PC-9 (cell line): ENCODE measurements at regions not wholly inside any gene's neighbourhood (a gene's known extent, or its start where the extent isn't known, plus 50 kb on each side); places are given as distances from the start of the nearest gene placed in this dataset.

Source experiments
- BruUV-seq: library from RNA; stranded (reverse); fragments of 400-500 nt; replicated peaks from 2 replicates; lab custom pipeline; 2021; lab: Mats Ljungman, UMichigan
- CTCF ChIA-PET: fragments of 300-600 bp; sonication (Branson Sonifier 250); formaldehyde crosslinking; loops from one replicate; lab custom pipeline; 2022; ENCODE audit warnings: antibody characterized with exemption; lab: Charles Lee
- POLR2A ChIA-PET: fragments of 300-600 bp; sonication (Branson Sonifier 250); formaldehyde crosslinking; loops from one replicate; lab custom pipeline; 2022; ENCODE audit warnings: antibody characterized with exemption; ENCODE audit not compliant: unreplicated experiment; lab: Charles Lee
- DNase-seq, 2 experiments: peaks; one replicate each; pipeline versions ENCODE4 v3.0.0 to v3.0.0-alpha.2; 2015 to 2022; ENCODE audit warnings: mixed read lengths in 1 of 2
- H2AFZ ChIP-seq: fragments of 200-600 bp; sonication (generic); 2 replicates; pipeline ENCODE4 v1.8.1; 2017; ENCODE audit warnings: antibody characterized with exemption
- H3F3A ChIP-seq: fragments of 200-600 bp; sonication (generic); 2 replicates; pipeline ENCODE4 v1.8.1; 2017; ENCODE audit warnings: antibody characterized with exemption, mild to moderate bottlenecking, low read depth; ENCODE audit not compliant: insufficient read depth
- H3K27ac ChIP-seq: fragments of 200-600 bp; sonication (generic); 2 replicates; pipeline ENCODE4 v1.6.1; 2016; ENCODE audit warnings: mixed run types
- H3K27me3 ChIP-seq: fragments of 200-600 bp; sonication (generic); 2 replicates; pipeline ENCODE4 v1.6.1; 2016; ENCODE audit warnings: low read depth, mixed run types; ENCODE audit not compliant: insufficient read depth
- H3K36me3 ChIP-seq: fragments of 200-600 bp; sonication (generic); 2 replicates; pipeline ENCODE4 v1.6.1; 2016; ENCODE audit warnings: low read depth, mixed run types
- H3K4me1 ChIP-seq: fragments of 200-600 bp; sonication (generic); replicated peaks from 2 replicates; pipeline ENCODE4 v1.6.1; 2016; ENCODE audit warnings: mixed run types; ENCODE audit not compliant: insufficient read depth
- H3K4me2 ChIP-seq: fragments of 200-600 bp; sonication (generic); 2 replicates; pipeline ENCODE4 v1.6.1; 2017; ENCODE audit warnings: mixed run types
- H3K4me3 ChIP-seq: fragments of 200-600 bp; sonication (generic); 2 replicates; pipeline ENCODE4 v1.6.1; 2016; ENCODE audit warnings: mixed run types
- H3K79me2 ChIP-seq: fragments of 200-600 bp; sonication (generic); 2 replicates; pipeline ENCODE4 v1.6.1; 2017; ENCODE audit warnings: low read depth, mixed run types
- H3K9me2 ChIP-seq: fragments of 200-600 bp; sonication (generic); 2 replicates; pipeline ENCODE4 v1.8.1; 2017; ENCODE audit warnings: mild to moderate bottlenecking; ENCODE audit not compliant: insufficient read depth
- H3K9me3 ChIP-seq: fragments of 200-600 bp; sonication (generic); 2 replicates; pipeline ENCODE4 v1.8.1; 2016; ENCODE audit warnings: low read depth; ENCODE audit not compliant: insufficient read depth
- H4K20me1 ChIP-seq: fragments of 200-600 bp; sonication (generic); 2 replicates; pipeline ENCODE4 v1.8.1; 2017; ENCODE audit not compliant: insufficient read depth
- CTCF ChIP-seq: fragments of 200-600 bp; sonication (generic); conservative IDR thresholded peaks from 2 replicates; pipeline ENCODE4 v1.6.1; 2017; ENCODE audit warnings: mixed run types, antibody characterized with exemption, mild to moderate bottlenecking, moderate library complexity
- EZH2 ChIP-seq: fragments of 200-600 bp; sonication (generic); IDR thresholded peaks from 2 replicates; pipeline ENCODE4 v1.8.0; 2017; ENCODE audit warnings: antibody characterized with exemption, low read depth
- intact Hi-C: fragments of 100-400 bp; cut with micrococcal nuclease; formaldehyde crosslinking; loops from one replicate; pipeline ENCODE4 v1.10.0; 2022; ENCODE audit not compliant: unreplicated experiment

GRCh38 chr1:167166690-167167075 lies 54.0 kb upstream of the POU2F1 start:
- CTCF ChIA-PET = no interaction called here
- DNase-seq = no peak
- H3K4me3 ChIP-seq = no peak overlapping the region
- no peaks in the 10 kb centered on the region for H3K9me2 ChIP-seq
- H3K27me3 ChIP-seq = no peaks in the 10 kb centered on the region
- BruUV-seq = no TSS peak
- no peaks in the 10 kb centered on the region; the same call in 1 of the 2 replicates for H3K9me3 ChIP-seq
- POLR2A ChIA-PET = no interaction called here
- H3K4me1 ChIP-seq = peaks cover 51% of the 10 kb centered on the region
- peaks cover 8% of the 10 kb centered on the region; the same call in 1 of the 2 replicates for H3F3A ChIP-seq
- no peak overlapping the region for H3K27ac ChIP-seq
- no peak overlapping the region for H2AFZ ChIP-seq
- no peak overlapping the region for H3K4me2 ChIP-seq
- H4K20me1 ChIP-seq = no peaks in the 10 kb centered on the region
- no peaks in the 10 kb centered on the region for H3K36me3 ChIP-seq
- no peaks in the 10 kb centered on the region for H3K79me2 ChIP-seq
- intact Hi-C loops = no loop called here
- TF ChIP-seq EZH2 (no peak), CTCF (no peak)

GRCh38 chr1:167168424-167168823 lies 52.3 kb upstream of the POU2F1 start:
- no peaks in the 10 kb centered on the region for H3K36me3 ChIP-seq
- H3K9me2 ChIP-seq = no peaks in the 10 kb centered on the region
- TF ChIP-seq CTCF (no peak), EZH2 (no peak)
- H3K27me3 ChIP-seq = no peaks in the 10 kb centered on the region
- H3K9me3 ChIP-seq = no peaks in the 10 kb centered on the region; the same call in 1 of the 2 replicates
- H3F3A ChIP-seq = peaks cover under 1% of the 10 kb centered on the region; the same call in 1 of the 2 replicates
- H3K79me2 ChIP-seq = no peaks in the 10 kb centered on the region
- H3K4me2 ChIP-seq = no peak overlapping the region
- DNase-seq = no peak
- ChIA-PET CTCF (no interaction called here), POLR2A (interaction anchor here (0.6 kb wide), 1 partner anchor 13 kb away, joined by 3 read pairs; no protein-coding TSS in a partner anchor)
- no TSS peak for BruUV-seq
- no peaks in the 10 kb centered on the region for H4K20me1 ChIP-seq
- no peak overlapping the region for H2AFZ ChIP-seq
- no peak overlapping the region for H3K27ac ChIP-seq
- intact Hi-C loops = no loop called here
- peaks cover 51% of the 10 kb centered on the region for H3K4me1 ChIP-seq
- H3K4me3 ChIP-seq = no peak overlapping the region

GRCh38 chr1:167169642-167170041 lies 51.0 kb upstream of the POU2F1 start:
- Histone ChIP-seq H3K27ac (peak overlapping the region; percentile 40), H2AFZ (no peak overlapping the region), H3K4me1 (peaks cover 60% of the 10 kb centered on the region), H3K4me2 (peak overlapping the region; percentile 33; the same call in 1 of the 2 replicates), H3F3A (peaks cover 4% of the 10 kb centered on the region; the same call in 1 of the 2 replicates), H3K36me3 (no peaks in the 10 kb centered on the region), H3K27me3 (no peaks in the 10 kb centered on the region), H3K79me2 (no peaks in the 10 kb centered on the region), H3K9me3 (no peaks in the 10 kb centered on the region; the same call in 1 of the 2 replicates), H4K20me1 (no peaks in the 10 kb centered on the region), H3K4me3 (no peak overlapping the region), H3K9me2 (no peaks in the 10 kb centered on the region)
- BruUV-seq = no TSS peak
- intact Hi-C loops = no loop called here
- TF ChIP-seq CTCF (no peak), EZH2 (no peak)
- ChIA-PET CTCF (no interaction called here), POLR2A (no interaction called here)
- peak; percentile 13 to 44 for DNase-seq
